GM19238 (cell line): ENCODE measurements at regions not wholly inside any gene's neighbourhood (a gene's known extent, or its start where the extent isn't known, plus 50 kb on each side); places are given as distances from the start of the nearest gene placed in this dataset.
"Not testable (repeated sequence)": the region's sequence is repeated elsewhere in the genome, so short reads cannot be mapped to it uniquely, and the experiment has no call there.

Experiments used
- DNase-seq: peaks from one replicate; pipeline ENCODE4 v3.0.0; 2011; ENCODE audit warnings: low spot score; ENCODE audit not compliant: insufficient read length

DNA sequence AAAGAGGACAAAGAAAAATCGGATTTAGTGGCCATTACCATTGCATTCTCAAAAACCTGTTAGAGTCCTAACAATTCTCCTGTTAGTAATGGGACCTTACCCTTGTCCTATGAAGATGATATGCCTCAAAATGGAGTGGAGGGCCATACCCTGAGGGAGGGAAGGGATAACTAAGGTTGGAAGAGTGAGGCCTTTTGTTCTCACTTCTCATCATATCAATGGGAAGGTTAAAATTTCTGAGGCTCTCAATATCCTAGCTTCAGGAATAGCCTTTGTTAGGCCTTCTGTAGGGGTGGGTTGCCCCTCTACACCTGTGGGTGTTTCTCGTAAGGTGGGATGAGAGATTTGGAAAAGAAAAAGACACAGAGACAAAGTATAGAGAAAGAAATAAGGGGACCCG is 109.4 kb upstream of the SGIP1 start:
- DNase-seq = not testable (repeated sequence)

DNA sequence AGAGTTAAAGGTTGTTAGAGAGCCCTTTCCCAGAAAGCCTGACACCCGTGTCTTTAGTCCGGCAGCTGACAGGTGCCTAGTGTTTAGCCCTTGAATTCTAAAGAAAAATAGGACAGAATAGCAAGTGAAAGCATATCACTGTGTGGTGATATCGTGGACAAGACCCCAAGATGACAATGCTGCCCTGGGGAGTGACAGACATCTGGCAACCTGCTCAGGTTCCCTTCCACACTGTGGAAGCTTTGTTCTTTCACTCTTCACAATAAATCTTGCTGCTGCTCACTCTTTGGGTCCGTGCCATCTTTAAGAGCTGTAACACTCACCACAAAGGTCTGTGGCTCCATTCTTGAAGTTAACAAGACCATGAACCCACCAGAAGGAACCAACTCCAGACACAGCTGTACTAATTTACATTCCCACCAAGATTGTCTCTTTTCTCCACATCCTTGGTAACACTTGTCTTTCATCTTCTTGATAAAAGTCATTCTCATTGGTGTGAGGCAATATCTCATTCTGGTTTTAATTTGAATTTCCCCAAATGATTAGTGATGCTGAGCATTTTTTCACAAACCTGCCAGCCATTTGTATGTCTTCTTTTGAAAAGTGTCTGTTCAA is 107.6 kb upstream of the SGIP1 start:
- no peak for DNase-seq

DNA sequence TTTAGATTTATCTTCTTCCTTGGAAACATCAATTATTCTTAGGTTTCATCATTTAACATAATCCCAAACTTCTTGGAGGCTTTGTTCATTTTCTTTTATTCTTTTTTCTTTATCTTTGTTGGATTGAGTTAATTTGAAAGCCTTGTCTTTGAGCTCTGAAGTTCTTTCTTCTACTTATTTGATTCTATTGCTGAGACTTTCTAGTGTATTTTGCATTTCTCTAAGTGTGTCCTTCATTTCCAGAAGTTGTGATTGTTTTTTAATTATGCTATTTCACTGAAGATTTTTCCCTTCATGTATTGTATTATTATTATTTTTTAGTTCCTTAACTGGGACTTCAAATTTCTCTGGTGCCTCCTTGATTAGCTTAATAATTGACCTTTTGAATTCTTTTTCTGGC is 103.1 kb upstream of the SGIP1 start:
- not testable (repeated sequence) for DNase-seq

DNA sequence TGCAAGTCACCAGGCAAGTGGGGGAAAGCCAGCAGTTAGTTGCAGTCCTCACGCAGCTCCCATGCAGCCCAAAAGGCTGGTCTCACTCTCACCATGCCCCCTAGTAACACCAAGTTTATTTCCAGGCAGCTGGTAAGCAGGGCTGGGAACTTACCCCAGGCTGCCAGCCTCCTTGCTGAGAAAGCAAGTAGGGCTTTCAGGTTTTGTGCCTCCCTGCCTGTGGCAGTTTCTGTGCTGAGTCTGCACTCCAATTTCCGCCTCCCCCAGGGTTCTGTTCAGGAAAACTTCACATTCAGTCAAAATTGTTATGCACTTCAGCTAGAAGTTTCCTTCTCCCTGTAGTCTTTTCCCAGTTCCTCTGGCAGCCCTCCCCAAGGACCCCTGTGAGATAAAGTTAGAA is 102.0 kb upstream of the SGIP1 start:
- no peak for DNase-seq

DNA sequence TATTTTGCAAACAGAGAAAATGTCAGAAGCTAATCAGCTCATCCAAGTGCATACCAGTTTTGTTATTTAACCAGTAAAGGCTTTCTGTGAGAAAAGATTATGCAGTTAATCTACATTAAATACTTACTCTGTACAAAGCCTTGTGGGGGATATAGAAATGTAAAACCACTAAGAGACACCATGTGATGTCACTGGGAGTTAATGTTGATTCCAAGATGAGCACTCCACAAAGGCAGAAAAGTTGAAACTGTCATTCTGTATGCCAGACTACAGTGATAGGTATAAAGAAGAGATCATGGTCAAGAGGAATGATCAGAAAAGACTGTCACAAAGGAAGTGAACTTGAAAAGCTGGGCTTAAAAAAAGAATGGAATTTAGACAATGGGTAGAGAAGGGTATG is 100.3 kb upstream of the SGIP1 start:
- no peak for DNase-seq

DNA sequence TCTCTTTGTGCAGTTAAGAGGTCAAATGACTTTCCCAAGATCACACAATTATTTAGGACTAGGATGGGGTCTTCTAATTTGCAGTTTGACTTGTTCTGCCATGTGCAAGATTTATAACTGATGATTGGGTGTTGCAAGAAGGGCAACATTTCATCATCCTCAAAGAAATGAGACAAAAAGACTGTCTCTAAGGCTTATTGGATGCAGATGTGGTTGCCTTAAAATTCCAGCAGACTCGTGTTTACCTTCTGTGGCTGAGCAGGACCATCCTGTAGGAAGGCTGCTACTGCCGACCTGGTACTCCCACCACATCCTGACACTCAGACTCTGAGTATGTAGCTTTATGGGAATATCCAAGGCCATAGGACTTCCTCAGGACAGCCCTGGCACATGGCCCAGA is 99.9 kb upstream of the SGIP1 start:
- no peak for DNase-seq

DNA sequence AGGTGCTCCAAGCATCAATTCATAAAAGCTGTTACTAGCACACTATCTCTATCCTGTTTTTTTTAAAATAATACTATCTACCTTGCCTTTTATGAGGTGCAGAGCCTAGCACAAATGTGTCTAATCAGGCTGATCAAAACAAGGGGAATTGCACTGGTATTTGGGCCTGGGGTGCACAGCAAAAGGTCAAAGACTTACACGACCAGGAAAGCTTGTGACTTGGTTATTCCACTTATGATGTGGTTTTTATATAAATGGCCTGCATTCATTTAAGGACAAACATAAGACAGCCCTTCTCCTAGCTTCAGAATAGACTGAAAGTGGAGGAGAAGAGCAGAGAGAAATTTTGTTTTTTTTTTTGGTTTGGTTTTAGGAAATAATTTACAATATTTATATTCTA is 98.4 kb upstream of the SGIP1 start:
- no peak for DNase-seq

DNA sequence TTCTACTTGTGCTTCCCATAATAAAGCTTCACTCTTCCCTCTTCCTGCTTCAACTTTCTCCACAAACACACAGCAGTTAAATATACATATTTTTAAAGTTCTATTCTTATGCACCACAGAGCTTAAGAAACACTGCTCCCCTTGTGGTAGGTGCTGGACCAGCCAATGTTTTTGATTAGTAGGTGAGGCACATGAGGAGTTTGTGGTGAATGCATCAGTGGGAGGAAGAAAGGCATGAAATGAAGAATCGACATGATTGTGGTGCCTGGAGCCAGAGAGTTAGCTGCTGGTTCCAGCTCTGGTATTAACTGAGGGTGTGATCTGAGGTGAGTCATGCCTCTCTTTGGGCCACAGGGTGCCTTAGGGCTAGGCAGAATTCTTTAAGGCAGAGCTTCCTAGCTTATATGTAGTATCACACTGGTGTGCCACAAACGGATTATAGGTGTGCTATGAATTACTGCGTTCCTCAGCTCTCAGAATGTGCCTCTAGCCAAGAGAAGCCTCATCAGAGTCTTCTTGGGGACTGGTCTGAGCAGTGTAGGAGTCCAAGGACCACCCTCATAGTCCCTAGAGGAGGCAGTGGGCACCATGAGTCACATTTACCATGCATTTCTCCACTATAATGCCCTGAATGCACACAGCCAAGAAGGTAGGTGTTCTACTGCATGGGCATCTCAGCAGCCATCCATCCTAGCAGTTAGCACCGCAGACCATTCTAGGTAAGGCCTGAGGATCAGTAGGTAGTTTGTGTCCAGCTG is 97.4 kb upstream of the SGIP1 start:
- DNase-seq = no peak

DNA sequence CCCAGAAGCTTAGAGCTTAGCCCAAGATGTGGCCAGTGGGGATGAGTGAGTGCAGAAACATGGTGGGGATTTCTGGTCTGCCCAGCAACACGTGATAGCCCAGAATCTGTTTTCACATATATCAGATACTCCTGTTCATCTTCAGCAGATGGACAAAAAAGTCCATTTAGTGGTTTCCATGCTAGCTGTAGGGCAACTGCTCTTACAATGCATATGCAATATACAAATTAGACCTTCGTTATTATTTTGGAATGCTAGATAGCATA is 96.9 kb upstream of the SGIP1 start:
- DNase-seq = no peak

DNA sequence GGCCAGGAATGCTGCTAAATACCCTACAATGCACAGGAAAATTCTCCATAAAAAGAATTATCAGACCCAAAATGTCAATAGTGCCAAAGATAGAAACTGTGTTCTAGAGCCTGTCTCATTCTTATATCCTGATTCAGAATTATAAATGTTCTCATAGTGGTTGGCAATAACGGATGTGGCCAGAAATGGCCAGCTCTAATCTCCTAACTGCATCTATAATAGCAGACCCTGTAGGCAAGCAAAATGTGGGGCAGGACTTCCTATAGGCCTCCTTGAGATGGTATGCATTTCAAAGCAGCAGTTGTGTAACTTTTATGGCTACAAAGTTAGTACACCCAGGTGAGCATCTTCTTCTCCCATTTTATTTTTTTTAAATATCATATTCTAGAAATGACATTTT is 95.9 kb upstream of the SGIP1 start:
- DNase-seq = no peak

DNA sequence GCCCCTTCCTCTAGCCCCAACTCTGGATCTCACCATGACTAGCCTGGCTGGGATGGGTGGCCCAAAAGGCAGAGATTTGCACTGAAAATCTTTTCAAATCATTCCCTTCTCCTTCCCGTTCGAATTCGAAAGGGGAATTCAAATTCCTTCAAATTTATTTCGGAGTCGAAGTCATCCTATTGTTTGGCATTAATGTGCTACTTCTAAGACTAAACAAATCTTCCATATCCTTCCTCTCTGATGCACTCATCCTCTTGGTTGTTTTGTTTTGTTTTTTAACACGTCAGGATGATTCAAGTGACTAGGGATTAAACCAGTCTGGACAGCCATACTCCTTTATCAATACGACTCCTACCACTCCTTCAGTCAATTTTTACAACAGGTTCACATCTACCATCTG is 95.5 kb upstream of the SGIP1 start:
- DNase-seq = no peak

DNA sequence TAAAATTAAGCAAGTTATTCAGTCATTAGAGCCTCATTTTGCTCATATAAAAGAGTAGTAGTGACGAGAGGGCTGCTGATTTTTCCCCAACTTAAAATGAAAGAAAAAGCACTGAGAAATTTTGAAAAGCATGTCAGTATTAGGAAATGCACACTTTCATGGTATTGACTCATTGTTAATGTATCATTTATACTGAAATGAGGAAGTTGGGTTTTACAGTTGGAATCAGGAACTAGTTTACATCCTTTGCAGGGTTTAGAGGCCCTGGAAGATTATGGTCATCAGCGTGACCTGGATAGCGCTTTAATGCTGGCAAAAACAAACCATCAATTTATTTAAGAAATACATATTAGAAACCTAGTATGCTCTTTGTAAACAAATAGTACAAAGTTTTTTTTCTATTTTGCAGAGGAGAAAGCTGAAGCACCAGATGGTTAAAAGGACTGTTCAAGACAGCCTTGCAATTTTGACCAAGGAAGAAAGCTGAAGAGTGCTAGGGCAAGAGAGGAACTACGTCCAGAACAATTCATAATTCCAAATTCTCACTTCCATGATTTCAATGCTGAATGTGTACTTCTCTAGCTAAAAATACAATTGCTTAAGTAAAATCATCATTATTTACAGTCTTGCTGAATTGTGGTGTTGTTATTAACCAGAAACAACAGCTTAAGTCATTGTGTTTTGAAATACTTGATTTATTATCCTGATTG is 94.8 kb upstream of the SGIP1 start:
- DNase-seq = no peak

DNA sequence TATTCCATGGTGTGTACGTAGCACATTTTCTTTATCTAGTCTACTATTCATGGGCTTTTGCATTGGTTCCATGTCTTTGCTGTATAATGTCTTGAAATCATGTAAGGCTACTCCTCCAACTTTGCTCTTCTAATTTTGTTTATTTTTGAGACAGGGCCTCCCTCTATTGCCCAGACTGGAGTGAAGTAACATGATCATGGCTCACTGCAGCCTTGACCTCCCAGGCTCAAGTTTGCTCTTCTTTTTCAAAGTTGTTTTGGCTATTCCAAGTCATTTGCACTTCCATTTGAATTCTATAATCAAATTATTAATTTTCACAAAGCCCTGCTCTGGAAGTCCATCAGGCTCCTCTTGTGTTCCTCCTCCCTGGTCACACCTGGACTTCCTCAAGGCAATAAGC is 90.2 kb upstream of the SGIP1 start:
- DNase-seq = no peak

DNA sequence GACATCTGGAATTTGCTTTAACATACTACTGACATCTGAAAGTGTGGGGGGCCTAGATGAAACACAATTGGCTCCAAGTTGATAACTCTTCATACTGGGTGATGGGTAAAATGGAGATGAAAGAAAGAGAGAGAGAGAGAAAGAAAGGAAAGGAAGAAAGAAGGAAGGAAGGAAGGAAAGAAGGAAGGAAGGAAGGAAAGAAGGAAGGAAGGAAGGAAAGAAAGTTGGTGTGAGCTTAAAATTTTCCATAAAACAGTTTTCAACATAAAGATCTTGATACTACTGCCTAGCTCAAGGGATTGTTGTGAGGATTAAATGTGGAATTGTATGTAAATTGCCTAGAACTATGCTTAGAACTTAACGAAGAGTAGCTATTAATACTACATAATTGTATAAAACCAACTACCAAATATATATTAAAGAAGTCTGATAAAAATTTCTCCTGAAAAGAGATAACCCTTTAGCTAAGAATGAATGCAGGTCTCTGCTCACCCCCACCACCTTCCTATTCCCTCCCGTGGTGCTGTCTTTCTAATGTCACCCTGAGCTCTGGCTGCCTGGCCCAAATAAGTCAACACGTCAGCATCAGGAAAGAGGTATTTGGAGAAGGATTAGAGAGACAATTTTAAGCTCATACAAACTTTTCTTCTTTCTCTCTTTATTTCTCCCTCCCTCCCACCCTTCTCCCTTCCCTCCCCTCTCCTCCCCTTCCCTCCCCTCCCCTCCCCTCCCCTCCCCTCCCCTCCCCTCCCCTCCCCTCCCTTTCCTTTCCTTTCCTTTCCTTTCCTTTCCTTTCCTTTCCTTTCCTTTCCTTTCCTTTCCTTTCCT is 89.3 kb upstream of the SGIP1 start:
- DNase-seq = no peak

DNA sequence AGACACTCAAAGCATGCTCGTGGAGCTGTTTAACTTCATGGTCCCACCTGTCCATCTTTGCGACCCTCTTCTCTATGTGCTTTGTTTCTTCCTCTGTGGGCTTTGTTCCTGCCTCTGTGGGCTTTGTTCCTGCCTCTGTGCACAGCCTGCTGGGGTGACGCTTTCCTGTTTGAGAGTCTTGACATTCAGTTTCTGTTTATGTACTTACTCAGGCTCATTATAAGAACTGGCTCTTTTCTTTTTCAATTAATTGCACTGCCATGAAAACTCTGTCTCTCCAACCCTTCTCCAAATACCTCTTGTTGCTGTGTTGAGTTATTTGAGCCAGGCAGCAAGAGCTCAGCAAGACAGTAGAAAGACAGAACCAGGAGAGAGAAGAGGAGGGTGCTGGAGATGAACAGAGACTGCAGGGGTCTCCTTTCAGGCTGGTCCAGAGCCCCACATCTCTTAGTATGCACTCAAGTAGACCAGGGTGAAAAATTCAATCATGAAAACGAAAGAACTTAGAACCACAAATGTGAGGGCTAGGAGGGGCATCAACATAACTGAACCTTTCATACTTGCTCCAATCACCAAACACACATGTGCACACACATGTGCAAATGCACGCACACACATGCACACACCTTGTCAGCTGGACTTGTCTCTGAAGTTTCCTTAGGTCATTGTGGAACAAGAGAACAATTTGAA is 88.3 kb upstream of the SGIP1 start:
- peak; percentile 15 for DNase-seq

DNA sequence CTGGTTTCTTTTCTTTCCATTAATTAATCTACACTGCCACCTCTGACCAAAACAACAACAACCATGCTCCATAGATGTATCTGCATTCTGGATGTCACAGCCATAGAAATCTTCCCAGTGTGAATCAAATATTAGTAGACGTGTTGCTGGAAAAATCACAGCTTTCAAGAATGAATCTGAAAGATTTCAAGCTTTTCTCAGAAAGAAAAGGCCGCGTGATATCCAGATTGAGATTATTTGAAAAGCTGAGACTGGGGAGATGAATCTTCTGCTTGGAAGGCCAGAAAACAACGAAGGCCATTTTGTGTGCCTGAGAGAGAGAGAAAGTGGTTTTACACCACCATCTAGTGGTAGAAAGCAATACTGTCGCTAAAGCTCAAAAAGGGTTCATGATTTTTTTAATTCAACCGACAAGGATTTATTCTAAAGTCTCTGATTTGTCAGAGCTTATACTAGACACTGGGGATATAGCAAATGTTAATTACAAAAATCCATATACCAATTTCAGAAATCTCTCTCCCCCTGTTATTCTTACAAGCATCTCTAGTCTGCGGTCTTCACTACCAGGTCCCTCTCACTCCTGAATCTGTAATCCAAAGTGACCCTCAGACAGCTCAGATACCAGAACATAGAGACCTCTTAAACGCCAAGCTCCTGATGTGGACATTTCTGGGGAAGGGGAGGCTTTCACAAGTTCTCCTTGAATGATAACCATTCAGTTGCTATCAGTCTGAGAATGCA is 87.5 kb upstream of the SGIP1 start:
- peak; percentile 21 for DNase-seq

DNA sequence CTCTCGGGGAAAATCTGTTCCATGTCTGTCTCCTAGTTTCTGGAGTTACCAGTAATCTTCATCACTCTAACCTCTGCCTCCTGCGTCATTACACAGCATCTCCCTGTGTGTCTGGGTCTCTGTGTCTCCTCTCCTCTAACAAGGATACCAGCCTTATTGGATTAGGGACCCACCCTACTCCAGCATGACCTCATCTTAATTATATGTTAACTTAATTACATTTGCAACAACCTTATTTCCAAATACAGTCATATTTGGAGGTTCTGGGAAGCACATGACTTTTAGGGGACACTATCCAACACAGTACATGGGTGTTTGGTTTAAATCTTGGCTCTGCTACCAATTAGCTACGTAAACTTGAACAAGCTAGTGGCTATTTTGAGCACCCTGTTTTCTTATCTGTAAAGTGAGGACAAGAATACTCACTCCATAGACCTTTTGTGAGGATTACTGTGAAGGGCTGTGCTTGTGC is 83.9 kb upstream of the SGIP1 start:
- DNase-seq = no peak

DNA sequence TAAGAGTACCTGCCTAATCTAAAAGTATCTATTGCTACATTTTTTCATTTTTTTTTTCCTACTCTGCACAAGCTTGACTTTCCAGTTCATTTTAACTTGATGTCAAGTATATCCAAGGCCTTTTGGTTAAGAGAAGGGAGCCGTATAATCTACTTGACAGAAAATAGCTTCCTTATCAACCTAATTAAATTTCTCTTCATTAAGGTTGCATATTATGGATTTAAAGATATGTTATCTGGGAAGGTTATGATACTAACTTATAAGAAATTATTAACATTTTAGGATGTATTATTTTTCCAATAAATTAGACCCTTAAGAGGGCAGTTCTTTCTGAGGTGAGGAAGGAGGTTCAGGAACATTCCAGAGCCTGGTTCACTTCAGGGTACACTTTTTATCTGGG is 83.1 kb upstream of the SGIP1 start:
- DNase-seq = no peak

DNA sequence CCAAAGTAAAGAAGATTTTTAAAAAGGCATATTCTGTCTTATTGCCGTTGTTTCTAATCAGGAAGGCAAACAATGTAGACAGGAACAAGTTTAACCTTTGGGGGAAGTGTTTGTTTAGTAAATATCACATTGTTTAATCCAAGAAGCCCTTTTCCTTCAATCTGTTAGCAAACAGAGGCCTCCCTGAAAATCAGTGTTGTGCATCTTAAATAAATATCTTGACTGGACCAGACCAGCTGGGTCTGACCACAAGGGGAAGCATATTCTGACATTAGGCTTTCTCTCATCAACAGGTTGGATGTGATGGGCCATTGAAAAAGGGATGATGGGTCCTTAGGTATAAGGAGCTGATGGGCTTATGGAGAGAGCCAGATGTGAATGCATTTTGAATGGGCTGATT is 81.8 kb upstream of the SGIP1 start:
- DNase-seq = no peak

DNA sequence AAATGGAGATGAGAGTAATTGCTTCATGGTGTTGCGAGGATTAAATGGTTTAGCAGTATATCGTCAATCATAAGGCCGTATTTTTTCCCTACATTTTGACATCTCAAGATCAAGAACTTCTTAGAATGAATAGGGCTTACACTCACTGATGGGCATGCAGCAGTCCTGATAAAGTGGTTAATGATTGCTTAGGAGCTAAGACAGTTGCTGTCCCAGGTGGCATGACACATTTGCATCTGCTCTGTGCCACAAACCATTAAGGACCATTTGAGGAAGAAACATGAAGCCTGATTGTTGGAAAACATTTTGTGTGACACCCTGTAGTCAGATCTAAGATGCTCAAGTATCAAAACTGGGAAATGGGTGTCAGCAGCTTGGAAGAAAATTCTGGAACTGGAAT is 81.0 kb upstream of the SGIP1 start:
- DNase-seq = no peak

DNA sequence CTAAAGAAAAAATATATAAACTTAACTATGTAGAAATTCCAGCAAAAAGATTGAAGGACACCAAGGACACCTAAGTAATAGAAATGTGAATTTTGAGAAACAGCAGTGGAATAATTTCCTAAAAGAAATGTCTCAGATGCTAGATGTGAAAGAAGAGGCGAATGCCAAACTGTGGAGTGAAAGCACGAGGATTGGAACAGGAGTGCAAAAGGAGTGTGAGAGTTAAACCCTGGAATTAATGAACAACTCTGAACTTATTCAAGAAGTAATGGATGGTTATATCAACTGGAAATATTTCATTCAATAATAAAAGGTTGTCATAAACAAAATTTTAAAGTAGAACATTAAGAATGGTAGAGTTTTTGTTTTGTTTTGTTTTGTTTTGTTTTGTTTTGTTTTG is 78.5 kb upstream of the SGIP1 start:
- no peak for DNase-seq
